Adrenal gland (tissue), 5 donors: ENCODE measurements at regions not wholly inside any gene's neighbourhood (a gene's known extent, or its start where the extent isn't known, plus 50 kb on each side); places are given as distances from the start of the nearest gene placed in this dataset.

Source experiments
- CTCF ChIP-seq, 6 experiments: fragments of 450-650 bp in 4 of 6; fragments of 200-600 bp in 2 of 6; sonication (generic) in 1 of 6; IDR thresholded peaks; 1 replicate in 5 of 6; 2 replicates in 1 of 6; pipeline versions ENCODE4 v1.5.1 to v1.8.0; 2016 to 2021; ENCODE audit warnings: antibody characterized with exemption in 6 of 6, mild to moderate bottlenecking in 2 of 6, moderate library complexity in 1 of 6
- POLR2A ChIP-seq, 2 donors: fragments of 450-650 bp; IDR thresholded peaks; one replicate each; pipeline ENCODE4 v1.6.1; 2017; ENCODE audit warnings: antibody characterized with exemption in 2 of 2, mild to moderate bottlenecking in 2 of 2, moderate library complexity in 1 of 2
- donor health status: DM: no; HTN: no; CAD: no.

- TF ChIP-seq CTCF (IDR thresholded peaks at IDR 0.05) (no peak), POLR2A (IDR thresholded peaks at IDR 0.05) (no peak)
Observed at GRCh38 chr2:129144082-129144791, 825.6 kb upstream of the HS6ST1 start.
